GM21737 (cell line): ENCODE measurements at regions not wholly inside any gene's neighbourhood (a gene's known extent, or its start where the extent isn't known, plus 50 kb on each side); places are given as distances from the start of the nearest gene placed in this dataset.

Experiments used
- ATAC-seq: cut with Tn5 transposase; IDR thresholded peaks from one replicate; pipeline ENCODE4 v1.9.1; 2021; ENCODE audit warnings: mild to moderate bottlenecking, moderate library complexity; ENCODE audit not compliant: unreplicated experiment

DNA sequence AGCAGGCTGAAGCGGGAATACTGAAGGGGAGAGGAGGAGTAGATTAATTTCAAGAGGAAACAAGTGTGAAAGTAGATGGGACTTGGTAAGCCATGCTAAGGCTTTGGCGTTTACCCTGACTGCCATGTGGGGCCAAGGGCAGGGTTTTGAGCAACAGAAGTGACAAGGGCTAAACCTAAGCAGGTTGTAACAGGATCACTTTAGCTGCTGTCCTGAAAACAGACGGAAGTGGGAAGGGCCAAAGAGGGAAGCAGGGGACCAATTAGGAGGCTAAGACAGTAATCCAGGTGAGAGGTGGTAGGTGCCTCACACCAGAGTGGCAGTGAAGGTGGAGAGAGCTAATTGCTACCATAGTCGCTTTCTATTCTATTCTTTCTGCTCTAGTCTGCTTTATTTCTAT is 166.5 kb downstream of the PJA1 start:
- no peak for ATAC-seq

DNA sequence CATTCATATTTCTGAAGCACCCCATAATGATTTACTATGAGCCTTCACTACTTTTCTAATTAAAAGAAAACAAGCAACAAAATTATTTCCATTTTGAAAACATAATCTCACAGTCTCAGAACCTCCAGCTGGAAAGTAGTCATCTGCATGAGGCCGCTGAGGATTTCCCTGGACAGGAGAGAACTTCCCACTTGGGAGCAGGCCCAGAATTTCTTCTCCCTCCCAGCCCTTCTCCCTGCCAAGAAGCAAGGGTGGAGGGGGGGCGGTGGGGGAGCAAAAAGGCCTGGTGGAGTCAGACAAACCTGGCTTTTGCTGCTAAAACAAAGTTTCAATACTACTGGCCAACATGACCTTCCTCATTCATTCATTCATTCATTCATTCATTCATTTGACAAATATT is 167.3 kb downstream of the PJA1 start:
- no peak for ATAC-seq

DNA sequence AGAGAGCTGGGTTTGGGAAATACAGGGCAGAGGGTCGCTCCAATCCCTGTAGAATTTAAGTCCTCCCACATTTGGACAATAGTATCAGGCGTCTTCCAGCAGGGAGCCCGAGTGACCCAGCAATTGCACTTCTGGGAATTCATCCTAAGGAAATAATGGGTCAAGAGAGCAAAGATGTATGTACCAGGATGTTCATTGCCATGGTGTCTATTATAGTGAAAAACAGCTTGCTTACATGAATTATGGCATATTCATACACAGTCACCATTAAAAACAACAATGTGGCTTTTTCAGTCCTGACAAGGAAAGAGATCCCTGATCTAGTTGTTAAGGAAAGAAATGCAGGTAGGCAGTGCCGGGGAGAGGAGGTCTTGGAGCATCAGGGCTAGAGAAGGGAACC is 167.7 kb downstream of the PJA1 start:
- no peak for ATAC-seq

DNA sequence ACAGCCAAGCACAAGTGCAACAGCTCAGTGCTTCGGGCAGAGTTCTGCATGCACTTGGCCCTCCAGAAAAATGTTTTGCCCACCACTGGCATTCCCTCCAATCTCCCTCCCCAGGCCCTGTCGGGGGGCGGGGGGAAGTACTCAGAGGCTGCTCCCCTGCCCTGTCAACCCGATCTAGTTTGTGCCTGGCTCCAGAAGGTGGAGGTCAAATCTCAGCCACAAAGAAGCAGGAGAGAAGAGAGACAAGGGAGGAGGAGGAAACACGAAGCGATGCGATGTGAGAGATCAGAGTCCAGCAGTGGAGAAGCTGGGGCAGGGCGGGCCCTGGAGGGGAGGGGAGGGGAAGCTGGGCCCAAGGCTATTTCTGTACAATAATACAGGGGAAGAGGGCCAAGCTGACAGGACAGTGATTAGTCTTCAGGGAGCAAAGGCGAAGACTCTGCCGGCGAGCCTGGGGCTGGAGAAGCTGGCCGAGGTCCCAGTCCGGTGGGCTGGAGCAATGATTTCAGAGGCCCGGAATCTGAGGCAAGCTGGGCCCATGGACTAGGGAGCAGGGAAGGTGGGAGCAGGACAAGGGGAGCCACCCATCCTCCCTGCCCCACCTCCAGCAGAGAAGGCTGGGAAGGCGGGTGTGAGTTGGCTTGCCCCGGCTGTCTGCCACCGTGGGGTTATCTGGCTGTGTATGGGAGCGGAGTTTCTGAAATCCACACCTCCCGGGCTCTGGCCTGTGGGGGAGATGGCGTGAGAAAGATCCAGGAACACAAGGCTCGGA is 167.1 kb downstream of the EFNB1 start:
- no peak for ATAC-seq

DNA sequence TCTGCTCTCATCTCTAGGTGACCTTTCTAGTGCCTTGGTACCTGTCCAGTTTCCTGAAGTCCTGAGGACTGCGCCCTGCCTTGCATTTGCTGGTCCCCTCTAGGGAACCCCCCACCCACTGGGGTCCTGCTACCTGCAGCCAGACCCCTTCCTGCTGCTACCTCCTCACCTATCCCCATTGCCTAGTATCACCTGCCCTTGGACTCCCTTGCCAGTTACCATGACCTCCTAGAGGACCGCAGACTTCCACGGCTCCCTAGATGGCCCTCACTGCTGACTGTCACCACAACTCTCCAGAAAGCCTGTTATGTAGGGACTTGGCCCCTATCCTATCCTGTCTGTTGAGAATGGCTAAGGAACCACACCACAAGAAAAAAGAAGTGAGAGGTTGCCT is 166.6 kb downstream of the EFNB1 start:
- ATAC-seq, result no peak

DNA sequence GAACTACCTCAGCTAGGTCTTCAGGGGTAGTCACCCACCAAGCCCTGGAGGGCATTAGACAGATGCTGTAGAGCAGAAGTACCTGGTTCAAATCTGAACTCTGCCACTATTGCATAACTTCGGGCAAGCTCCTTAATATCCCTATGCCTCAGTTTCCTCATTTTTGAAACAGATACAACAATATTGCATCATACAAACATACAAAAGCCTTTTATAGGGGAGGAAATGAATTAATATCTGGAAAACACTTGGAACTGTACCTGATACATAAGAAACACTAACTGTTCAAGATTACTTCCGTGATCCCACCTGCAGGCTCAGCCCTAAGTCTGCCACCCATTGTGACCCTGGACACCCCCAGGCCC is 166.1 kb downstream of the EFNB1 start:
- ATAC-seq, result no peak

DNA sequence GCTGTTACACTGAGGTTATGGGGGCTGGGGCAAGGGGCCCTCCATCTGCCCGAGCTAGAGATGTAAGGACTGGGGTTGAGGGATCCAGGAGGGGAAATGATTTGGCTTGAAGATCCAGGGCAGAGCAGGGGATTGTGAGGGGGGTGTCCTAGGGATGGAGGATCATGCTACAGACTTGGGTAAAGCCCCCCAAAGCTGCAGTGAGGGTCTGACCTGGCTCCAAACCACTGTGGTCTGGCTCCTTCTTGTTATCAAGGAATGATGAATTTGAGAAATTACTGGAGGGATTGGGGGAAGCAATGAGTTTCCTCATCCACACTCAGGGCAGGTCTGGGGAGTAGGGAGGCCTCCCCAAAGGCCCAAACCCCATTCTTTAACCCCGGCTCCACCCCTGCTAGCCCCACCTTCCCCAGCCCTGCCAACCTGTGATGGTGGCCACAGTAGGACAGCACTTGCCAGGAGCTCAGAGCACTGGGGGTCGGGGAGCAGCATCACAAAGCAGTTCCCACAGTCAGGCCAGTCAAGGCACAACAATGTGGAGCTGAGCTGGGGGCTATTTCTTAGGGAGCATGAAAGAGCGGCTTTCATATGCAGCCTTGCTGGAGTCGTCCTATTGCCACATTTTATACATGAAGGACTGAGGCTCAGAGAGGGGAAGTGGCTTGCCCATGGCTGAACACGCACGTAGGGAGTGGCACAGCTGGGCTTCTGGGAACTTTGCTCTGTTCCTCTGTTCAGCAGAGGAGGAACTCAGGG is 165.5 kb downstream of the EFNB1 start:
- no peak for ATAC-seq

DNA sequence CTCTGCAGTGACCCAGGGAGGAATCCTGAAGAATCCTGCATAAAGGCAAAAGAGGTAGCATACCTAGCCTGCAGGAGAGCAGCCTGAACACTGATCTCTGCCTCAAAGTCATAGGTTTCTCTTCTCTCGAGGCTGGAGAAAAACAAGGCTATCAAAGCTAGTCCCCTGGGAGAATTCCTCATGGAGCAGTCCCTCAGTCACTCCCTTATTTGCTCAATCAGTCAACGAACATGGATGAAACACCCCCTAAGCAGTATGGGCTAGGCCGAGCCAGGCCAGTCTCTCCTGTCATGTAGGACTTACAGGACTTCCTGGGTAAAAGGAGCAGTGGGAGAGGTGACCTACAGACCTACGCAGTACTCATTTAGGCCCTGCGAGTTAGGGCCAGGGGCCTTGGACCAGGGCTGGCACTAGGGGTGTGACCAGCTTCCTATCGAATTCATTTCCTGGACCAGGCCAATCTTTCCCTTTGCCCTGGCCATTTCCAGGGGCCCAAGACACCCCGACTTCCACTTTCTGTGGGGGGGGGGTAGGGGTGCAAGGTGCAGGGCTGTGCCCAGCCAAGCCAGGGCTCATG is 164.1 kb downstream of the EFNB1 start:
- no peak for ATAC-seq

DNA sequence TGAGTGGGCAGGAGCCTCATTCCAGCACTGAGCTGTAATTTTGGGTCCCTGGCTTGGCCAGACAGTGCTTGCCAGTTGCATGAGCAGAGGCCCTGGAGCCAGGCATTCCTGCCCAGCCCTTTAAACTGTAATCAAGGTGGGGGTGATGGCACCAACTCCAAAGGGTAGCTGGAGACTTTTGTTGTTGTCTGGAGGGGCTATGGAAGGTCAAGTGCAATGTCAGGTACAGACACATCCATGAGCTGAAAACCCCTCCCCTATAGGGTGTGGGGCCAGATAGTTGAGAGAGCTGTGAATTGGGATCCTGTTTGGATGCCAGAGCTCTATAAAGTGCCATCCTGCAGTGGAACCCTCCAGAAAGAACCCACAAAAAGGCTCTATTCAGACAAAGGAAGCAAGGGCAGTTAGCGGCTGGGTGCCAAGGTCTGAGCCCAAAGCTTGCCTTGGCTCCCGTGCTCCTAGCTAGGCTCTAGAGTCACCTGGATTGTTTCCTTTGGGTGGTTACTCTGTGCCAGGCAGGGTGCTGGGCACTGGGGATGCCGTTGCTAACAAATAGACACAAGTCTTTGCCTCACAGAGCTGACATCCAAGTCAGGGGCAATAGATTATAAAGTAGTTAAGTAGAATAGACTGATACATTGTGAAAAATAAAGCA is 163.0 kb downstream of the EFNB1 start:
- no peak for ATAC-seq

DNA sequence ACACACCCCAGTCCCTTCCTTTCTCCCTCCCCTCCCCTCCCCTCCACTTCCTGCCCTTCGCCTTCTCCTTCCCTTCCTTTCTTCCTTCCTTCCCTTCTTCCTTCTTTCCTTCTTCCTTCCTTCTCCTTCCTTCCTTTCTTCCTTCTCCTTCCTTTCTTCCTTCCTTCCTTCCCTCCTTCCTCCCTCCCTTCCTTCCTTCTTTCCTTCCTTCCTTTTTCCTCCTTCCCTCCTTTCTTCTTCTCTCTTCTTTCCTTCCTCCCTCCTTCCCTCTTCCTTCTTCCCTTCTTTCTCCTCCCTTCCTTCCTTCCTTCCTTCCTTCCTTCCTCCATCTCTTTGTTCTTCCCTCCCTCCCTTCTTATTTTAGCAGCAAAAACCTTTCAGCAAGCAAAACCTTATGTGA is 162.1 kb downstream of the EFNB1 start:
- ATAC-seq, result no peak

DNA sequence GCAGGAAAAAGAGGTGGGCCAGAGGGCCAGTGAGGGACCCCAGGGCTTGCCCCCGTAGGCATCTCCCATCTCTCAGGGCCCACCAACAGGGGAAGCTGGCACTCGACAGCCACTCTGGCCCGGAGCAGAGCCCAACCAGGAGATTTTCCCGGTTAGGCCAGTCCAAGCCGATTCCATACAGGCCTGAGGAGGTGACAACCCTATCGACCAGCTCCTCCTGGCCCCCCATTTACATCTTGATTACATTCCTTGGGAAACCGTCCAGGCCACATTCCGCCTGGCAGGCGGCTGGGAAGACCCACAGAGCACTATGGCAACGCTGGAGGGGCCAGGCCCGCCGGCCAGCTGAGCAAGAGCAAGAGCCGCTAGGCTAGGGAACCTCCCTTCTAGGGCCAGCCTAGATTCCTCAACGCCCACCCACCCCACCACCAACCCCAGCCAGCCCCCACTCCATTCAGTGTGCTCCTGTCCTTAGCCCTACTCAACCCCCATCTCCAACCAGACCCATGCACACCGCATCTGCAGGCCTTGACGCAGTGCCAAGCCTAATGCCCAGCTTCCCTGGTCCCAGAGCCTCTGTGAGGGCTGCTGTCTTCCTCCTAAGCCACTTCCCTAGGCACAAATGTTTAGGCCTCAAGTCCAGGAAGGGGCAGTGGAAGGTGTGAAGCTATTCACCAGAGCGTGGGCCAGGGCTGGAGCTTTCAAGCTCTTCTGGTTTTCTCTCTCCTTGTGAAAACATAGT is 161.2 kb downstream of the EFNB1 start:
- no peak for ATAC-seq

DNA sequence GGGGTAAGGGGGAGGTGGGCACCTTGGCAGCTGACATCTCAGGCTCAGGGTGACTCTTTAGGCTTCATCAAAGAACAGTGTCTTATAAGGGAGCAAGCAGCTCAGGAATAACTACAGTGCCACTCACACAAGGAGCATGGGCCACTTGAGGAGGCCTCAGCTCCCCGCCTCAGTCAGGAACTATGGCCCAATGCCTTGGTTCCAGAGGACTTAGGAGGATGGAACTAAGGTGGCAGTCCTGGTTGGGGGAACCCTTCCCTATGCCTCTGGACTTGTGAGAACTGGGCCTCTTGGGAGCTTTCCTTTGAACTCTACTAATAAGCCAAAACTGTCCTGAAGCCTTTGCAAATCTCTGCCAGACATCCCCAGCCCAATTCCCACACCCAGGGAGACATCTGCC is 160.6 kb downstream of the EFNB1 start:
- ATAC-seq, result no peak

DNA sequence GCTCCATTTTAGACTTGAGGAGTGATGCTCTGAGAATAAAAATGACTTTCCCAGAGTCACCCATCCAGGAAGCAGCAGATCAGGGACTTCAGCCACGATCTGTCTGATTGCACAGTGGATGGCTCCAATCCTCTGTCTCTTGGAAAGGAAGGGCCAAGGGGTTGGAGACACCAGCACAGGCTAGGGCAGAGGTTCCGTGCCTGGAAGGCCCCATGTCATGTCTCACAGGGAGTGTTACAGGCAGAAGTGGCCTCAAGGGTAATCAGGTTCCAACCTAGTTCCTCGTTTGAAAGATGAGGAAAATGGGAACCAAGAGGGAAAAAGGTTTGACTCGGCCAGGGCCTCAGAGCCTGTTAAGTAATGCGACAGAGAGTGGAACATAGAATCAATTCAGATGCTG is 160.0 kb downstream of the EFNB1 start:
- ATAC-seq, result no peak

DNA sequence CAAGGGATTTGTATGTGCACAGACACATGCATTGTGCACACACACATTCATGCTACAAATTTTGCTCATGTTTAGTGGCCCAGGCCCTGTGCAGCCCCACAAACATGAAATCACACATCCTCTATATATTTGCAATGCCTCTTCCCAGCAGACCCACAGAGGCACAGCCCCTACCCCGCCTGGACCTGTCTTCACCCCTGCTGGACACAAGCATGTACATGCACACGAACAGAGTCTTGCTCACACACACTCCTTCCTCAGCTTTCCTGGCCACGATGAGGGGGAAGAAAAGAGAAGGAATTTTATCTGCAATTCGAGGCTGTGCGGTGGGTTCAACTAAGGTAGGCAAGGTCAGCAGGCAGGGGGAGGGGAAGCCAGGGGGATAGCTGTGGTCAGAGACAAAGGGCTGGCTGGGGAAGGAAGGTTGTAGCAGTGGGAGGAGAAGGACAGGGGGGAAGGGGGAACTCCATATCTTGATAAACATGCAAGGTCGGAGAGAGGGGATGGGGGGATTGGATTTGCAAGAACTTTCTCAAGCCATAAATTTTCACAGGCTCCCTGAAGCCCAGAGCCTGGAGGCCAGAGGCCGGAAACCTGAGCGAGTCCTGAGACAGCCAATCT is 156.4 kb downstream of the EFNB1 start:
- no peak for ATAC-seq

DNA sequence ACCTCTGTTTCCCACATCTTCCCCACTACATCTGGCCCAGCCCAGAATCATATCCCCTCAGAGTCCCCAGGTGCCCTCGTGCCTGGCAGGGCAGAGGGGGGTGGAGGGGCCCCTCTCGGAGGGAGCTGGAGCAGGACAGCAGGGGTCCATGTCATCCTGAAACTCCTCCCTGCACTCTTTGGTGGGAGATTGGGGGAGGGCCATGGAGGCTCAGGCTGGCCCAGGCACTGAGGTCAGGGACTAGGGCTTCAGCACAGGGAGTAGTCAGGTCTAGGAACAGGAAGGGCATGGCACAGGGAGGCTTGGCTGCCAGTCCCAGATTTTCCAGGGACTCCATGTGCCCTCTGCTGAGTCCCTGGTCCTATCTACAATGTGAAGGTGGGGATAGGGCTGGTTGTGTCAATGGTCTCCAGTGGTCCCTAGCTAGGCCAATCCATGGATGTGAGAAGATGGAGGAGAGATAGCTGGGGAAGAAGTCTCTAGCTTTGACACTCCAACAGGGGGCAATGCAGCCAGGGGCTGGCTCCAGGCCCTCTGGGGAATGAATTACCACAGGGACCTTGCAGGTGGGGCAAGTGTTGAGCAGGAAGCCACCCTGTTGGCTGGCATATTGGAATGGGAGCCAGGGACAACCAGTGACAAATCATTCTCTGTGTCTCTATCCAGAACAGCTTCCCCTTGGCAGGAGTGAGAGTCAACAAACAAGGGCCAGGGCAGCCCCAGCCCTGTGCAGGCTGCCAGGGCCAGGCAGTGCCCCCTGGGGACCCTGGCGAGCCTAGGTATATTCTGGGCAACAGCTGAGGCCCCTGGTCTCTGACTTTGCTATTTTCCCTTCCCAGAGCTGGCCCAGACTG is 154.4 kb downstream of the EFNB1 start:
- no peak for ATAC-seq

DNA sequence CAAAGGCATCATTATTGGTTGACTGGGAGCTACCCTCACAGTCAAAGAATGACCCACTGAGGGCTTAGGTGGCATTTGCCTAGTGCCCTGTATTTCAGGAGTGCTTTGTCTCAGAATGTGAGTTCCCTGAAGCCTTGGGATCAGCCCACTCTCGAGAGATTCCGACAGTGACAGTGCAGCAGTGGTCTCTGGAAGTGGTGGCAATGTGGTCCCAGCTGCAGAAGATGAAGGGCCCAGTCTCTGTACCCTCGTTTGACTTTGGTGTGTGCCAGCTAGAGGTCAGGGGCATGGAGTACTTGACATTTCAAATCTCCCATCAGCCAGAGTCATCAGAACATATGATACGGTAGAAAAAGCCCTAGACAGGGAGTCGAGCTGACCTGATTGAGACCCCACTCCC is 153.7 kb downstream of the EFNB1 start:
- no peak for ATAC-seq

DNA sequence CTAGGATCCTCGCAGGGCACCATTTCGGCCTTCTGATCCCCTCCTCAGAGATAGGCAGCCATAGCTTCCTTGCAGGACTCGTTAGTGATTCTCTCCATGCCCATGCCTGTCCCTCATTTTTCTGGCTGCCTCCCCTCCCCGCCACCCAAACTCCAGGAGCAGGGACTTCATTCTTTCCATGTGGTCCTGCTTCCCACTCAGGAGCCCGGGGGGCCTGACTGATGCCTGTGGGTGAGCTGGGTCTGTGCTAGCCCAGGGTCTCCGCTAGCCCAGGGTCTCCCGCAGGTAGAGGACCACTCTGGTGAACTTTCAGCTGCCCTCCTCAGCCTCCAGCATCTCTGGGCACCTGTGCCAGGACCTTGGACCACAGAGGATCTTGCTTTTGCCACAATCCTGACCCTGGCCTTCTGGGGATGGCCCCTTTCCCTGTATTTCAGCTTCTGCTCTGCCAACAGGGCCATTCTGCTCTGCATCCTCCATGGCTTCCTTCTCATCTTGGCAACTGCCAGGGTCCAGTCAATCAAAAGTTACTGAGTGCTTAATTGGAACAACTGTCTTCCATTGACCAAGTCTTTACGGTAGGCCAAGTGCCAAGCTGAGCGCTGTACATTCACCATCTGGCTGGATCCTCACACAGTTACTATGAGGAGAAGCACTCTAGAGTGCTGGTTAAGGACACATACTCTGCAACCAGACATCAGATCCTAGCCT is 152.2 kb downstream of the EFNB1 start:
- no peak for ATAC-seq

DNA sequence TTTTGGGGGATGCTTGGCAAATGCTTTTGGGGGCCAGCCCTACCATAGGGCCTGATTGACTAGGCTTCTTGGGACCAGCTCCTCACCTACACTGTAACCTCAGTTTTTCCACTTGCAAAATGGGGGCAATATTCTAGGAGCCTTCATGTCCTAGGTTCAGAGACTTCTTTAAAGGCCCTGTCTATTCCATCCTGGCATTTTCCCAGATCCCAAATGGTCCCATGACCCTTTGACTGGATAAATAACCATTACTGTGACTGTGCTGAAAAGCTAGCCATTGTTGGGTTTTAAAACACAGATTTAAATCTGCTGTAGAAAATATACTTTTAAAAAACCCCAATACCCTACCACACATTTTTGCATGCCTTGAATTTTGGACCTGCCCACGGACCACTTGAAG is 149.8 kb downstream of the EFNB1 start:
- ATAC-seq, result no peak

DNA sequence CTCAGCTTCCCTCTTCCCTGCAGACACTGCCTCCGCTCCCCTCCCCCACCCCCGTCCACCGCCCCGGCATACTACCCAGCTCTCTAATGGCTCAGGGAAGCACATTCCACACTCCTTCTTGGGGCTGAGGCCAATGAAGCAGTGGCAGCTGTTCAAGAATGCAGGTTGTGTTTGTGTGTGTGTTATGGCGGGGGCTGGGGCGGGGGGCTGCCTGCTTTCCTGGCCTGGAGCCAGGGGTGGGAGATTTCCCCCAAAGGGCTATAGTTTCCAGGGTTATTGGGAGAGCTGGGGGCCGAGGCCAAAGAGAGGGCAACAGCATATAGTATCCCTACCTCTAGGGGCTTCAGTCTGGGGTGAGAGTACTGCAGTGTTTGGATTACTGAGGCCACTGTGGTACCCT is 149.4 kb downstream of the EFNB1 start:
- ATAC-seq, result no peak
